Endodermal cell (in vitro differentiated cells): ENCODE measurements at regions not wholly inside any gene's neighbourhood (a gene's known extent, or its start where the extent isn't known, plus 50 kb on each side); places are given as distances from the start of the nearest gene placed in this dataset.

Experiments used
- DNase-seq: peaks from one replicate; pipeline ENCODE4 v3.0.0-alpha.2; 2017
- H3K27ac ChIP-seq: 2 replicates; pipeline ENCODE4 v1.5.1; 2013; ENCODE audit warnings: mild to moderate bottlenecking, low read depth, low read length, moderate library complexity
- H3K27me3 ChIP-seq: 2 replicates; pipeline ENCODE4 v1.6.1; 2013; ENCODE audit warnings: mild to moderate bottlenecking, low read length, moderate library complexity; ENCODE audit not compliant: insufficient read depth, control insufficient read depth, poor library complexity, severe bottlenecking
- H3K36me3 ChIP-seq: 2 replicates; pipeline ENCODE4 v1.7.0; 2013; ENCODE audit warnings: mild to moderate bottlenecking, low read length, moderate library complexity; ENCODE audit not compliant: control insufficient read depth, insufficient read depth
- H3K4me1 ChIP-seq: one replicate; pipeline ENCODE4 v1.7.0; 2013; ENCODE audit warnings: low read length; ENCODE audit not compliant: control insufficient read depth, insufficient read depth
- H3K4me3 ChIP-seq: 2 replicates; pipeline ENCODE4 v1.5.1; 2013; ENCODE audit warnings: mild to moderate bottlenecking, low read length, moderate library complexity
- H3K9ac ChIP-seq: 2 replicates; pipeline ENCODE4 v1.6.1; 2013; ENCODE audit warnings: mild to moderate bottlenecking, low read length, moderate library complexity; ENCODE audit not compliant: poor library complexity, severe bottlenecking; ENCODE audit errors: extremely low read depth
- H3K9me3 ChIP-seq: 2 replicates; pipeline ENCODE4 v1.6.1; 2013; ENCODE audit warnings: mild to moderate bottlenecking, low read length, moderate library complexity; ENCODE audit not compliant: control insufficient read depth
- H3K27ac Mint-ChIP-seq: 2 replicates; pipeline ENCODE4 v1.8.0; 2020; ENCODE audit warnings: mixed read lengths
- H3K27me3 Mint-ChIP-seq: 2 replicates; pipeline ENCODE4 v1.8.0; 2021; ENCODE audit warnings: mild to moderate bottlenecking, mixed read lengths; ENCODE audit not compliant: insufficient read depth
- H3K36me3 Mint-ChIP-seq: 2 replicates; pipeline ENCODE4 v1.8.0; 2020; ENCODE audit warnings: low read depth, mixed read lengths
- H3K4me1 Mint-ChIP-seq: 2 replicates; pipeline ENCODE4 v1.8.0; 2020; ENCODE audit warnings: mixed read lengths
- H3K4me3 Mint-ChIP-seq: 2 replicates; pipeline ENCODE4 v1.8.0; 2020; ENCODE audit warnings: mild to moderate bottlenecking, moderate library complexity, mixed read lengths
- H3K9me3 Mint-ChIP-seq: 2 replicates; pipeline ENCODE4 v1.8.0; 2020; ENCODE audit warnings: mild to moderate bottlenecking, mixed read lengths
- WGBS, 2 experiments: methylation state at CpG; one replicate each; pipeline versions ENCODE4 v1.1.5 to v1.1.7; 2013; ENCODE audit warnings: missing lambda C conversion rate in 2 of 2, mixed read lengths in 1 of 2; ENCODE audit not compliant: insufficient coverage in 1 of 2, insufficient read length in 1 of 2; 5-methylcytosine and 5-hydroxymethylcytosine counted together
- TF ChIP-seq, protein P1 (sequence below): fragments of 200-600 bp; sonication (generic); conservative IDR thresholded peaks from 2 replicates; pipeline ENCODE4 v1.5.0; 2021; ENCODE audit warnings: antibody characterized with exemption, mild to moderate bottlenecking

DNA sequence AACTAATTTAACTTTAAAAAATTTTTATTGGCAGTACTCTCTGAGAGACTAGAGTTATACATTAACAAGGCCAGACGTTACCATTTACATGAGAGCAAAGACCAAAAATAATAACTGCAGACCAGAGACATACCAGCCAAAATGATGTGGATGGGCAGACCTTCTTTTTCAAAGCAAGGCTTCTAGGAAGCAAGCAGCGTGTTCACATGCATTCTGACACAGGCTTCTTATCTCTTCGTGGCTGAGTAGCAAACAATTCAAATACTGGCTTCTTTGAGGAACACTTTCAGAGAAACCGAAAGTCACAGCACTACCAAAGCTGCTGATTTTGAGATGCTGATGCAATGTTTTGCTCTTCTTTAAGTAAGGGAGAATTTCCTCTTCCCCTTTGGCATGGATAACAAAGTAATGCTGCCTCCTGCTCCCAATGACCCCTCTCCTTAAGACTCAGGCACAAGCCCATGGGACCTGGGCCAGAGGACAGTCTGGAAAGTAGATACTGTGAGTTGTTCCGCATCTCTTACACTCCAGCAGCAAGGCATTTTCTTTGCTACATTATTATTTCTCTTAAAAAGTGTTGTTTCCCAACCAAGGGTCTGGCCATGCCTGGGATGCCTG is 181.9 kb downstream of the MREG start:
- no peak overlapping the region for H3K27ac Mint-ChIP-seq

DNA sequence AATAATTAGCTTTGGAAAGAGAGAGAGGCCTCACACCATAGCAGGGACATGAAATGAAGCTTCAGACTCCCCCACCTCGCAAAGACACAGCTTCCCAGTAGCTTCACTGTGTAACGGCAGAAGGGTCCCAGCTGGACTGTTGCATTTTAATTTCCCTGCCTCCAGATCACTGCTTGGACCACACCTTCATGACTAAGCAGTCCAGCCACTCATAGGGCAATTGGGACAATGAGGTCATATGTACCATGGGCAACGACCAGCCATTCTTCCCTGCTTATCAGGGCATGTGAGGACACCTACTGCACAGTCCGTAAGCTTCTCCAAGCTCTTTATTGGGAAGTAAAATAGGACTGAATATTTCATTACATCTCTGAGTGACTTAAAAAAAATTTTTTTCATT is 183.0 kb downstream of the MREG start:
- 94 to 98% methylated on average over 2 to 4 of the region's 4 CpGs for WGBS, 2 experiments
- H3K27ac Mint-ChIP-seq: no peak overlapping the region
- no peak for DNase-seq
- no peaks in the 10 kb centered on the region for H3K36me3 ChIP-seq
- no peaks in the 10 kb centered on the region for H3K9me3 ChIP-seq
- no peak overlapping the region for H3K9ac ChIP-seq
- no peaks in the 10 kb centered on the region for H3K9me3 Mint-ChIP-seq
- H3K27me3 Mint-ChIP-seq: no peaks in the 10 kb centered on the region
- TF ChIP-seq, protein P1, sequence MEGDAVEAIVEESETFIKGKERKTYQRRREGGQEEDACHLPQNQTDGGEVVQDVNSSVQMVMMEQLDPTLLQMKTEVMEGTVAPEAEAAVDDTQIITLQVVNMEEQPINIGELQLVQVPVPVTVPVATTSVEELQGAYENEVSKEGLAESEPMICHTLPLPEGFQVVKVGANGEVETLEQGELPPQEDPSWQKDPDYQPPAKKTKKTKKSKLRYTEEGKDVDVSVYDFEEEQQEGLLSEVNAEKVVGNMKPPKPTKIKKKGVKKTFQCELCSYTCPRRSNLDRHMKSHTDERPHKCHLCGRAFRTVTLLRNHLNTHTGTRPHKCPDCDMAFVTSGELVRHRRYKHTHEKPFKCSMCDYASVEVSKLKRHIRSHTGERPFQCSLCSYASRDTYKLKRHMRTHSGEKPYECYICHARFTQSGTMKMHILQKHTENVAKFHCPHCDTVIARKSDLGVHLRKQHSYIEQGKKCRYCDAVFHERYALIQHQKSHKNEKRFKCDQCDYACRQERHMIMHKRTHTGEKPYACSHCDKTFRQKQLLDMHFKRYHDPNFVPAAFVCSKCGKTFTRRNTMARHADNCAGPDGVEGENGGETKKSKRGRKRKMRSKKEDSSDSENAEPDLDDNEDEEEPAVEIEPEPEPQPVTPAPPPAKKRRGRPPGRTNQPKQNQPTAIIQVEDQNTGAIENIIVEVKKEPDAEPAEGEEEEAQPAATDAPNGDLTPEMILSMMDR: no peak
- peaks cover 6% of the 10 kb centered on the region for H3K4me1 ChIP-seq
- H3K27me3 ChIP-seq: no peaks in the 10 kb centered on the region
- H3K36me3 Mint-ChIP-seq: no peaks in the 10 kb centered on the region
- peaks cover 32% of the 10 kb centered on the region for H3K4me1 Mint-ChIP-seq
- no peak overlapping the region for H3K4me3 Mint-ChIP-seq
- no peak overlapping the region for H3K4me3 ChIP-seq
- no peak overlapping the region for H3K27ac ChIP-seq

More for the DNA sequence above, 181.9 kb downstream of the MREG start:
- WGBS, 2 experiments: 91 to 95% methylated on average over 3 to 5 of the region's 5 CpGs
- no peak overlapping the region for H3K4me3 Mint-ChIP-seq
- Histone ChIP-seq H3K4me1 (peaks cover 10% of the 10 kb centered on the region), H3K36me3 (no peaks in the 10 kb centered on the region), H3K27ac (no peak overlapping the region), H3K9me3 (no peaks in the 10 kb centered on the region), H3K9ac (no peak overlapping the region), H3K4me3 (no peak overlapping the region), H3K27me3 (no peaks in the 10 kb centered on the region)
- TF ChIP-seq, protein P1: no peak
- DNase-seq: no peak
- no peaks in the 10 kb centered on the region for H3K36me3 Mint-ChIP-seq
- H3K27me3 Mint-ChIP-seq: no peaks in the 10 kb centered on the region
- no peaks in the 10 kb centered on the region for H3K9me3 Mint-ChIP-seq
- peaks cover 37% of the 10 kb centered on the region for H3K4me1 Mint-ChIP-seq

DNA sequence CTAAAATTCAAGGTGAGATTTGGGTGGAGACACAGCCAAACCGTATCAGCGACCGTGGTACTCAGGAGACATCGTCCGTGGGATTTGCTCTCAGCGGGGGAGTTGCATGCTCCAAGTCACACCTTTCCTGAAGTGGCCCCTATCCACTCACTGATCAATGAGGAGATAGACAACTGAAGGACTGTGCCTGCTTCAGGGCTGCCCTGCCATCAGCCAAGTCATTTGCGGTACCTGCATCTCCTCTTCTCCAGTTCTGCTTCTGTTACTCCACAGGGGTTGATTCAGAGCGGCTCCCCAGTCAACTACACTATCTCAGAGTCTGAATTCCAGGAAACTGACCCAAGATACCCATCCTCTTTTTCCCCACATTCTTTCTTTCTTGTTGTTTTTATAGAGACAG is 184.1 kb downstream of the MREG start:
- Mint-ChIP-seq H3K4me3 (no peak overlapping the region), H3K27ac (no peak overlapping the region), H3K4me1 (peaks cover 32% of the 10 kb centered on the region), H3K27me3 (no peaks in the 10 kb centered on the region), H3K36me3 (no peaks in the 10 kb centered on the region), H3K9me3 (peaks cover 8% of the 10 kb centered on the region)
- no peak overlapping the region for H3K9ac ChIP-seq
- H3K36me3 ChIP-seq: no peaks in the 10 kb centered on the region
- no peak overlapping the region for H3K27ac ChIP-seq
- no peak for DNase-seq
- TF ChIP-seq, protein P1: no peak
- WGBS, 2 experiments: 93 to 97% methylated on average over 6 to 8 of the region's 8 CpGs
- peaks cover 6% of the 10 kb centered on the region for H3K4me1 ChIP-seq
- no peak overlapping the region for H3K4me3 ChIP-seq
- H3K9me3 ChIP-seq: no peaks in the 10 kb centered on the region
- H3K27me3 ChIP-seq: no peaks in the 10 kb centered on the region
